Epithelial cell of proximal tubule (primary cell): ENCODE measurements at regions not wholly inside any gene's neighbourhood (a gene's known extent, or its start where the extent isn't known, plus 50 kb on each side); places are given as distances from the start of the nearest gene placed in this dataset.

ENCODE experiments used
- DNase-seq: peaks from one replicate; pipeline ENCODE4 v3.0.0-alpha.2; 2011; ENCODE audit warnings: low read depth
- H3K4me3 ChIP-seq: 2 replicates; pipeline ENCODE4 v1.5.1; 2011; ENCODE audit warnings: low read depth, mild to moderate bottlenecking, low read length
- CTCF ChIP-seq: conservative IDR thresholded peaks from 2 replicates; pipeline ENCODE4 v1.5.1; 2012; ENCODE audit warnings: low read depth, mild to moderate bottlenecking, low read length

GRCh38 chr2:198452327-198452726 lies 647.9 kb downstream of the PLCL1 start:
- H3K4me3 ChIP-seq = no peak overlapping the region
- DNase-seq = no peak
- no peak for TF ChIP-seq CTCF

- DNase-seq = no peak
- no peak for TF ChIP-seq CTCF
These were observed 644.4 kb downstream of the PLCL1 start for GRCh38 chr2:198448789-198449188.

GRCh38 chr2:198444800-198445287 lies 640.5 kb downstream of the PLCL1 start:
- TF ChIP-seq CTCF = no peak
- H3K4me3 ChIP-seq = no peak overlapping the region
- DNase-seq = no peak

More at GRCh38 chr2:198448789-198449188, 644.4 kb downstream of the PLCL1 start:
- H3K4me3 ChIP-seq = no peak overlapping the region

- no peak for TF ChIP-seq CTCF
- no peak overlapping the region for H3K4me3 ChIP-seq
- no peak for DNase-seq
These were observed 637.5 kb downstream of the PLCL1 start for GRCh38 chr2:198441901-198442300.

GRCh38 chr2:198441246-198441645 lies 636.9 kb downstream of the PLCL1 start:
- DNase-seq = no peak
- TF ChIP-seq CTCF = no peak
- no peak overlapping the region for H3K4me3 ChIP-seq

GRCh38 chr2:198440833-198441232 lies 636.4 kb downstream of the PLCL1 start:
- no peak overlapping the region for H3K4me3 ChIP-seq
- no peak for TF ChIP-seq CTCF
- DNase-seq = no peak

- H3K4me3 ChIP-seq = no peak overlapping the region
- no peak for DNase-seq
- no peak for TF ChIP-seq CTCF
These were observed 633.9 kb downstream of the PLCL1 start for GRCh38 chr2:198438331-198438730.
